ENCODE measurements at regions not wholly inside any gene's neighbourhood (a gene's known extent, or its start where the extent isn't known, plus 50 kb on each side); places are given as distances from the start of the nearest gene placed in this dataset.

- Histone ChIP-seq H3K4me2 (ENCODE audit: insufficient read depth, insufficient read length, low read length) (no peak overlapping the region), H3K9me3 (ENCODE audit: control insufficient read depth, low read depth, low read length) (no peaks in the 10 kb centered on the region), H3K27me3 (ENCODE audit: insufficient read depth, low read length) (no peaks in the 10 kb centered on the region), H4K5ac (ENCODE audit: insufficient read length, low read depth, low read length) (no peak overlapping the region), H3K56ac (ENCODE audit: insufficient read length, low read depth, low read length) (no peak overlapping the region), H3K79me1 (ENCODE audit: insufficient read depth, low read depth, low read length, poor library complexity, severe bottlenecking) (no peaks in the 10 kb centered on the region), H2BK12ac (ENCODE audit: insufficient read length, low read depth, low read length) (no peak overlapping the region), H3K23me2 (ENCODE audit: insufficient read length, low read depth, low read length, poor library complexity, severe bottlenecking) (no peaks in the 10 kb centered on the region), H3K4ac (ENCODE audit: low read depth, low read length) (no peak overlapping the region), H4K91ac (ENCODE audit: insufficient read length, low read depth, low read length) (no peak overlapping the region), H3K18ac (ENCODE audit: insufficient read length, low read depth, low read length) (no peak overlapping the region), H3K79me2 (ENCODE audit: insufficient read depth, low read length) (no peaks in the 10 kb centered on the region), H3K23ac (ENCODE audit: insufficient read length, low read depth, low read length) (no peak overlapping the region), H2AK5ac (ENCODE audit: insufficient read length, low read length) (no peak overlapping the region), H2AFZ (ENCODE audit: low read length) (no peak overlapping the region), H2BK15ac (ENCODE audit: low read depth, low read length) (no peak overlapping the region), H2BK5ac (ENCODE audit: insufficient read length, low read length) (no peak overlapping the region), H3T11ph (ENCODE audit: low read length) (no peak overlapping the region), H4K8ac (replicated peaks; ENCODE audit: insufficient read length, low read depth, low read length) (no peak overlapping the region), H3K14ac (ENCODE audit: insufficient read depth, low read length) (no peak overlapping the region), H3K27ac (ENCODE audit: insufficient read length, low read depth, low read length) (no peak overlapping the region), H3K9ac (ENCODE audit: extremely low read depth, insufficient read length, low read length) (no peak overlapping the region), H2BK120ac (ENCODE audit: low read depth, low read length, poor library complexity, severe bottlenecking) (no peak overlapping the region), H4K20me1 (ENCODE audit: control insufficient read depth, insufficient read depth, insufficient read length) (no peaks in the 10 kb centered on the region), H3K4me1 (ENCODE audit: insufficient read depth, low read length) (peaks cover 5% of the 10 kb centered on the region; the same call in 1 of the 2 replicates), H2BK20ac (ENCODE audit: low read depth, low read length, poor library complexity, severe bottlenecking) (no peak overlapping the region)
- no CpG with 5 or more reads among the region's 1 CpG for WGBS (ENCODE audit: extremely low coverage, insufficient read length, low lambda C conversion rate)
- H3K4me1 Mint-ChIP-seq = peaks cover 12 to 22% of the 10 kb centered on the region in 2 experiments
- no peak for DNase-seq
- TF ChIP-seq CTCF (conservative IDR thresholded peaks at IDR 0.05) = no peak
- no peak overlapping the region for H3K27ac Mint-ChIP-seq
- no peak overlapping the region for H3K4me3 Mint-ChIP-seq
- peaks cover 3 to 12% (median 9%) of the 10 kb centered on the region in 3 experiments for H3K36me3 Mint-ChIP-seq (ENCODE audit: insufficient read depth in 1 of 3, low read depth in 3 of 3)
- H3K9me3 Mint-ChIP-seq = peaks cover 7% of the 10 kb centered on the region in 2 experiments; a peak in 2 of 5 replicates
- H3K27me3 Mint-ChIP-seq (ENCODE audit: low read depth) = no peaks in the 10 kb centered on the region
Observed at GRCh38 chr10:53260213-53260612, 487.6 kb upstream of the MBL2 start.
